ENCODE measurements at regions not wholly inside any gene's neighbourhood (a gene's known extent, or its start where the extent isn't known, plus 50 kb on each side); places are given as distances from the start of the nearest gene placed in this dataset.

GRCh38 chr15:24766511-24767133, 91.0 kb downstream of the NPAP1 start:
- no peak overlapping the region for H2BK20ac ChIP-seq (ENCODE audit: low read length)
- H3K9ac ChIP-seq (replicated peaks in 1 of 4; ENCODE audit: extremely low read depth in 1 of 4, low read depth in 3 of 4, low read length in 3 of 4) = no peak overlapping the region
- CTCF ChIA-PET (ENCODE audit: partially characterized antibody) = no interaction called here
- no peak overlapping the region for H2BK120ac ChIP-seq (replicated peaks; ENCODE audit: low read depth, low read length)
- H2BK12ac ChIP-seq (ENCODE audit: low read depth, low read length) = no peak overlapping the region
- H3K23me2 ChIP-seq (ENCODE audit: low read depth, low read length) = no peaks in the 10 kb centered on the region; the same call in 1 of the 2 replicates
- no peak overlapping the region for H2AK5ac ChIP-seq (ENCODE audit: low read depth, low read length)
- H3K27me3 ChIP-seq (replicated peaks in 1 of 4; ENCODE audit: control insufficient read depth in 3 of 4, extremely low read depth in 1 of 4, insufficient read depth in 3 of 4, low read length in 3 of 4) = no peaks in the 10 kb centered on the region
- H3K4me2 ChIP-seq (ENCODE audit: insufficient read depth in 1 of 2, low read depth in 2 of 2, low read length in 2 of 2) = no peak overlapping the region
- no peaks in the 10 kb centered on the region for H3K36me3 ChIP-seq (ENCODE audit: control insufficient read depth in 2 of 4, insufficient read depth in 4 of 4, low read length in 3 of 4)
- no peak overlapping the region for H2BK5ac ChIP-seq (ENCODE audit: low read depth, low read length)
- POLR2A ChIA-PET (ENCODE audit: partially characterized antibody) = no interaction called here
- H2BK15ac ChIP-seq (ENCODE audit: low read length) = no peak overlapping the region
- no peak overlapping the region for H3K56ac ChIP-seq (replicated peaks; ENCODE audit: insufficient read length, low read depth, low read length)
- FAIRE-seq (no peak), DNase-seq (ENCODE audit: low read depth in 1 of 2, low spot score in 2 of 2) (no peak)
- no peaks in the 10 kb centered on the region for H4K20me1 ChIP-seq (replicated peaks in 1 of 2; ENCODE audit: control insufficient read depth in 1 of 2, insufficient read depth in 2 of 2, low read length in 2 of 2)
- no peak overlapping the region for H3K14ac ChIP-seq (ENCODE audit: insufficient read length)
- 83% methylated on average over 1 of the region's 1 CpG; no CpG with 5 or more reads in 1 of the 2 experiments for WGBS, 2 experiments (ENCODE audit: extremely low coverage in 1 of 2, insufficient coverage in 1 of 2, insufficient read length in 1 of 2, insufficient replicate concordance in 2 of 2, low coverage in 1 of 2, low lambda C conversion rate in 2 of 2, missing lambda C conversion rate in 1 of 2)
- no peak overlapping the region for H3K23ac ChIP-seq (ENCODE audit: insufficient read length)
- no peak overlapping the region for H3K27ac ChIP-seq (ENCODE audit: low read depth, low read length)
- no peak overlapping the region for H3K4ac ChIP-seq (replicated peaks; ENCODE audit: insufficient read length, low read depth, low read length)
- H4K91ac ChIP-seq (replicated peaks; ENCODE audit: insufficient read length, low read length) = no peak overlapping the region
- peaks cover 0 to 4% of the 10 kb centered on the region in 2 experiments; a peak in 2 of 4 replicates for H3K9me3 ChIP-seq (ENCODE audit: insufficient read depth in 2 of 2, low read depth in 1 of 2, low read length in 1 of 2)
- no peak overlapping the region for H3K18ac ChIP-seq (ENCODE audit: extremely low read depth, low read length)
- H4K8ac ChIP-seq (ENCODE audit: extremely low read depth, insufficient read depth, low read length) = no peak overlapping the region
- H2AFZ ChIP-seq (ENCODE audit: low read length) = no peak overlapping the region
- no peak overlapping the region for H3K4me3 ChIP-seq (ENCODE audit: extremely low read depth in 1 of 4, insufficient read depth in 2 of 4, low read depth in 3 of 4, low read length in 4 of 4)
- no peak overlapping the region for H4K5ac ChIP-seq (ENCODE audit: insufficient read length, low read depth, low read length)
- H3K79me2 ChIP-seq (ENCODE audit: control insufficient read depth in 1 of 2, insufficient read depth in 2 of 2, low read length in 2 of 2) = no peaks in the 10 kb centered on the region
- no peaks in the 10 kb centered on the region; a peak in 1 of 7 replicates for H3K4me1 ChIP-seq (replicated peaks in 1 of 4; ENCODE audit: control insufficient read depth in 3 of 4, insufficient read depth in 4 of 4, low read length in 3 of 4)
- no peaks in the 10 kb centered on the region for H3K79me1 ChIP-seq (ENCODE audit: low read depth, low read length)
- TF ChIP-seq KDM1A (IDR thresholded peaks at IDR 0.05; ENCODE audit: borderline replicate concordance, low read length) = no peak
- no peak for TF ChIP-seq NRF1 (IDR thresholded peaks at IDR 0.05; ENCODE audit: low read depth, low read length)
- no peak for TF ChIP-seq HDAC2 (IDR thresholded peaks at IDR 0.05; ENCODE audit: borderline replicate concordance in 1 of 2, low read depth in 2 of 2, low read length in 2 of 2)
- no peak for TF ChIP-seq RAD21 (IDR thresholded peaks at IDR 0.05 in 1 of 2, conservative IDR thresholded peaks at IDR 0.05 in 1 of 2; ENCODE audit: low read depth in 2 of 2, low read length in 2 of 2)
- TF ChIP-seq TBP (IDR thresholded peaks at IDR 0.05; ENCODE audit: low read depth, low read length) = no peak
- no peak for TF ChIP-seq E2F6 (IDR thresholded peaks at IDR 0.05)
- TF ChIP-seq BRCA1 (IDR thresholded peaks at IDR 0.05; ENCODE audit: low read depth, low read length) = no peak
- TF ChIP-seq YY1 (IDR thresholded peaks at IDR 0.05; ENCODE audit: low read depth, low read length) = no peak
- no peak for TF ChIP-seq HDAC6 (IDR thresholded peaks at IDR 0.05; ENCODE audit: low read depth, low read length)
- TF ChIP-seq CHD2 (IDR thresholded peaks at IDR 0.05; ENCODE audit: low read length) = no peak
- TF ChIP-seq CBX5 (IDR thresholded peaks at IDR 0.05; ENCODE audit: low read depth, low read length) = no peak
- TF ChIP-seq MAFK (IDR thresholded peaks at IDR 0.05; ENCODE audit: low read depth, low read length) = no peak
- TF ChIP-seq GTF2F1 (IDR thresholded peaks at IDR 0.05; ENCODE audit: borderline replicate concordance, low read depth, low read length) = no peak
- no peak for TF ChIP-seq POLR2A (IDR thresholded peaks at IDR 0.05; ENCODE audit: control extremely low read depth in 1 of 2, low read depth in 2 of 2, low read length in 2 of 2)
